ENCODE measurements at regions not wholly inside any gene's neighbourhood (a gene's known extent, or its start where the extent isn't known, plus 50 kb on each side); places are given as distances from the start of the nearest gene placed in this dataset.

GRCh38 chr2:120982598-120982997 is 246.9 kb downstream of the GLI2 start:
- ChIA-PET CTCF (no interaction called here), POLR2A (no interaction called here)
- Mint-ChIP-seq H3K27me3 (no peaks in the 10 kb centered on the region), H3K27ac (no peak overlapping the region), H3K4me3 (no peak overlapping the region), H3K9me3 (no peaks in the 10 kb centered on the region), H3K4me1 (no peaks in the 10 kb centered on the region), H3K36me3 (ENCODE audit: low read depth) (no peaks in the 10 kb centered on the region)
- no peak for DNase-seq

DNA sequence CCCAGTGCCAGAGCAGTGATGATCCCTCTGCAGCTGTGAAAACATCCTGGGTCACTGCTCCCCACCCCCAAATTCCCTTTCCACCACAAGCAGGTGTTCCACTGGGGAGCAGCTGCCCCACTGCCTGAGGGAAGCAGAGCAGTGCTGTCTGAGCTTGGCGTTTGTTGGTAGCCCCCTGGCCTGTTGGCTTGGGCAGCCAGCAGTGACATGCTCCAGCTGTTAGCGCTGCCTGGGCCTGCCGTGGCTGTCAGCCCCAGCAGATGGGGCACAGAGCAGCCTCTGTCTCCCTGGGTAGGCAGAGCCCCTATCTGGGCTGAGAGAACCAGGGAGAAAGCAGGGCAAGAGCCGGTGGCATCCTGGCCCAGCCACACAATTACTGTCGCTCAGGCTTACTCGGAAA is 247.7 kb downstream of the GLI2 start:
- CTCF ChIA-PET: no interaction called here
- Mint-ChIP-seq H3K4me3 (no peak overlapping the region), H3K36me3 (ENCODE audit: low read depth) (no peaks in the 10 kb centered on the region), H3K9me3 (no peaks in the 10 kb centered on the region), H3K27me3 (no peaks in the 10 kb centered on the region), H3K4me1 (no peaks in the 10 kb centered on the region), H3K27ac (no peak overlapping the region)
- POLR2A ChIA-PET: no interaction called here
- DNase-seq: no peak

DNA sequence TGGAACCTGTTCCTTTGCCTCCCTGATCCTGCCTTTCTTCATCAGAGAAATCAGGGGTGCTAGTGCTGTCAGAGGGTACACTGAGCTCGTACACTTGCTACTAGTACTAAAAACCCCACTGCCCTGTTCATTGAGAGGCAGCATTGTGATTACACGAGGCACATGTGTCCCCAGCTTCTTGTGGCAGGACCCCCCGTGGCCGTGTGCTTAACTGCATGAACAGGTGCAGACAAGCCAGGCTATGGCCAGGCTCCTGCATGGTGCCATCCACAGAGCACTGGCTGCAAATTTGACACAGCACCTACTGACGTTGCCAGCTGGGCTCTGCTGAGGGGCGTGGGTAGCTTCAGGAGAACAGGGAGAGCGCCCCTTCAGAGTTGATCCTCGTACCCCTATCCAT is 248.4 kb downstream of the GLI2 start:
- no peak for DNase-seq
- no peak overlapping the region for H3K4me3 Mint-ChIP-seq
- no peaks in the 10 kb centered on the region for H3K27me3 Mint-ChIP-seq
- H3K36me3 Mint-ChIP-seq (ENCODE audit: low read depth): no peaks in the 10 kb centered on the region
- no peak overlapping the region for H3K27ac Mint-ChIP-seq
- no peaks in the 10 kb centered on the region for H3K9me3 Mint-ChIP-seq
- ChIA-PET CTCF (no interaction called here), POLR2A (no interaction called here)
- no peaks in the 10 kb centered on the region for H3K4me1 Mint-ChIP-seq

DNA sequence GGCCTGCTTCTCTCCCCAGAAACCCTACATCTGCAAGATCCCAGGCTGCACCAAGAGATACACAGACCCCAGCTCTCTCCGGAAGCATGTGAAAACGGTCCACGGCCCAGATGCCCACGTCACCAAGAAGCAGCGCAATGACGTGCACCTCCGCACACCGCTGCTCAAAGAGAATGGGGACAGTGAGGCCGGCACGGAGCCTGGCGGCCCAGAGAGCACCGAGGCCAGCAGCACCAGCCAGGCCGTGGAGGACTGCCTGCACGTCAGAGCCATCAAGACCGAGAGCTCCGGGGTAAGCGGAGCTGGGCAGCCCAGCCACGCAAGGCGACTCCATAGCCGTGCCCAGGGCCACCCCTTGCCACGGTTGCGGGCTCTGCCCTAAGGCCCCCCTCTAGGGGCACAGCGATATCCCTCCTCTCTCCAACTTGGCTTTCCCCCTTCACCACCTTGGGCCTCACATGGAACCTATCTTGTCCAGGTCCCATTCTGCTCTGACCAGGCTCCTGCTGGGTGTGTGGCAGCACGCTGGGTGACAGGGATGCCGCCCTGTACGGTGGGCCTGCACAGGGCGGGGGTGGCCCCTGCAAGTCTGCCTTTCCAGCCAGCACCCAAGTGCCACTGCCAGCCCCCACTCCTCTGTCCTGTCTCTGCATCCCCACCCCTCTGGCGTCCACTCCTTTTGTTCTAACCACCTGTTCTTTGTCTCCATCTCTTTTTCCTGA is 248.9 kb downstream of the GLI2 start:
- ChIA-PET POLR2A (no interaction called here), CTCF (no interaction called here)
- Mint-ChIP-seq H3K36me3 (ENCODE audit: low read depth) (no peaks in the 10 kb centered on the region), H3K4me1 (no peaks in the 10 kb centered on the region), H3K27me3 (no peaks in the 10 kb centered on the region), H3K27ac (no peak overlapping the region), H3K9me3 (no peaks in the 10 kb centered on the region), H3K4me3 (no peak overlapping the region)
- no peak for DNase-seq

DNA sequence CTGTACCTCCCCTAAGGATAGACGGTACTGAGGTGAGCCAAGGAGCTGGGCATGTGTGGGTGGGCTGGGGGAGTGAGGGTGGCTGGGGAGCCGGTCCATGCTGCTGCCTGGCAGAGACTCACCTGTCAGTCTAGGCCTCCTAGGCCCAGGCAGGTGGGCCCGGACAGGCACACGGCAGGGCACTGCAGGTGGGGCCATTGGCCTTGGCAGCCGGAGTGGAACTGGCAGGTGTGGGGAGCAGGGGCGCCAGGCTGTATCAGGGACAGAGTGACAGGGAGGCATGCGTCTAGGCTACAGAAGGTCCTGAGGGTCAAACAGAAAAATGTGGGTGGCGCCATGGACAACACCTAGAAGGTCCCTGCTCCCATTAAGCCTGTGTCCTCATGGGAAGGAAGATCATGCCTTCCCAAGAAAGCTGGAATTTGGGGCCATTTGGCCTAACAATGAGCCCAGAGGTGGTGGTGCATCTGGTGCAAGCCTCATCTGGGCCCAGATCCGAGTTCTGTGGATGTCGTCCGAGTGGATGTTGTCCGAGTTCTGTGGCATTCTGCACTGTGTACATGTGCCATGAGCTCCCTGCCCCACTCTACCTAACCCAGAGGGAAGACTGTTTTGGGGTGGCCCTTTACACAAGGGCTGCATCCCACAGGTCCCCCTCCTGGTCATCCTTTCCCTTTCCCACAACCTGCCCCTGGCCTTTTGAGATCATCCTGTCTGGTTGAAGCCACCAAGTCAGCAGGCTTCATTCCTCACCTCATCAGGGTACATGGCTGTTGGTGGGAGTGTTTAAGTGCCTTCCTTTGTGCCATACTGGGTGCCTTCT is 249.7 kb downstream of the GLI2 start:
- H3K4me1 Mint-ChIP-seq: no peaks in the 10 kb centered on the region
- no peaks in the 10 kb centered on the region for H3K9me3 Mint-ChIP-seq
- no peaks in the 10 kb centered on the region for H3K27me3 Mint-ChIP-seq
- no peak overlapping the region for H3K4me3 Mint-ChIP-seq
- no peak for DNase-seq
- ChIA-PET CTCF (interaction anchor here (0.5 kb wide), 1 partner anchor 768 kb away, joined by 3 read pairs; no protein-coding TSS in a partner anchor), POLR2A (no interaction called here)
- H3K36me3 Mint-ChIP-seq (ENCODE audit: low read depth): no peaks in the 10 kb centered on the region
- H3K27ac Mint-ChIP-seq: no peak overlapping the region

DNA sequence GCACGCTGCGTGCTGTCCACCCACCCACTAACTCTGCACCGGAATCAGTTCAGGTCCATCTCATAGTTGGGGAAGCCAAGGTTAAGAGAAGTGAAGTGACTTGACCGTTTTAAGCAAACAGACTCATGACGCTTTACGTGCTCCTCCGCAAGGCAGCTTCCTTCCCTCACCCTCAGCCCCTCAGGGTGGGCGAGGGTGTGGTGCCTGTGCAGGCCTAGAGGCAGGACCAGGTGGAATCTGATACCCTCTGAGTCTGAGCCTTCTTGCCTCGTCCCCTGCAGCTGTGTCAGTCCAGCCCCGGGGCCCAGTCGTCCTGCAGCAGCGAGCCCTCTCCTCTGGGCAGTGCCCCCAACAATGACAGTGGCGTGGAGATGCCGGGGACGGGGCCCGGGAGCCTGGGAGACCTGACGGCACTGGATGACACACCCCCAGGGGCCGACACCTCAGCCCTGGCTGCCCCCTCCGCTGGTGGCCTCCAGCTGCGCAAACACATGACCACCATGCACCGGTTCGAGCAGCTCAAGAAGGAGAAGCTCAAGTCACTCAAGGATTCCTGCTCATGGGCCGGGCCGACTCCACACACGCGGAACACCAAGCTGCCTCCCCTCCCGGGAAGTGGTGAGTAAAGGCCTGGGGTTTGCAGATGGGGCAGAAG is 250.5 kb downstream of the GLI2 start:
- DNase-seq: no peak
- Mint-ChIP-seq H3K36me3 (ENCODE audit: low read depth) (no peaks in the 10 kb centered on the region), H3K4me3 (no peak overlapping the region), H3K27me3 (no peaks in the 10 kb centered on the region), H3K9me3 (no peaks in the 10 kb centered on the region), H3K27ac (no peak overlapping the region), H3K4me1 (no peaks in the 10 kb centered on the region)
- POLR2A ChIA-PET: no interaction called here
- CTCF ChIA-PET: interaction anchor here (0.5 kb wide), 1 partner anchor 767 kb away, joined by 3 read pairs; no protein-coding TSS in a partner anchor

- no peak overlapping the region for H3K27ac Mint-ChIP-seq
- POLR2A ChIA-PET: no interaction called here
- H3K27me3 Mint-ChIP-seq: no peaks in the 10 kb centered on the region
- H3K4me1 Mint-ChIP-seq: no peaks in the 10 kb centered on the region
- H3K36me3 Mint-ChIP-seq (ENCODE audit: low read depth): no peaks in the 10 kb centered on the region
- CTCF ChIA-PET: no interaction called here
- DNase-seq: no peak
- H3K4me3 Mint-ChIP-seq: no peak overlapping the region
- no peaks in the 10 kb centered on the region for H3K9me3 Mint-ChIP-seq
Measured at GRCh38 chr2:120986898-120987650, 251.4 kb downstream of the GLI2 start.

GRCh38 chr2:120988051-120988699 is 252.5 kb downstream of the GLI2 start:
- no peaks in the 10 kb centered on the region for H3K36me3 Mint-ChIP-seq (ENCODE audit: low read depth)
- H3K4me3 Mint-ChIP-seq: no peak overlapping the region
- H3K27ac Mint-ChIP-seq: no peak overlapping the region
- DNase-seq: no peak
- CTCF ChIA-PET: no interaction called here
- no peaks in the 10 kb centered on the region for H3K9me3 Mint-ChIP-seq
- POLR2A ChIA-PET: no interaction called here
- no peaks in the 10 kb centered on the region for H3K27me3 Mint-ChIP-seq
- H3K4me1 Mint-ChIP-seq: no peaks in the 10 kb centered on the region

DNA sequence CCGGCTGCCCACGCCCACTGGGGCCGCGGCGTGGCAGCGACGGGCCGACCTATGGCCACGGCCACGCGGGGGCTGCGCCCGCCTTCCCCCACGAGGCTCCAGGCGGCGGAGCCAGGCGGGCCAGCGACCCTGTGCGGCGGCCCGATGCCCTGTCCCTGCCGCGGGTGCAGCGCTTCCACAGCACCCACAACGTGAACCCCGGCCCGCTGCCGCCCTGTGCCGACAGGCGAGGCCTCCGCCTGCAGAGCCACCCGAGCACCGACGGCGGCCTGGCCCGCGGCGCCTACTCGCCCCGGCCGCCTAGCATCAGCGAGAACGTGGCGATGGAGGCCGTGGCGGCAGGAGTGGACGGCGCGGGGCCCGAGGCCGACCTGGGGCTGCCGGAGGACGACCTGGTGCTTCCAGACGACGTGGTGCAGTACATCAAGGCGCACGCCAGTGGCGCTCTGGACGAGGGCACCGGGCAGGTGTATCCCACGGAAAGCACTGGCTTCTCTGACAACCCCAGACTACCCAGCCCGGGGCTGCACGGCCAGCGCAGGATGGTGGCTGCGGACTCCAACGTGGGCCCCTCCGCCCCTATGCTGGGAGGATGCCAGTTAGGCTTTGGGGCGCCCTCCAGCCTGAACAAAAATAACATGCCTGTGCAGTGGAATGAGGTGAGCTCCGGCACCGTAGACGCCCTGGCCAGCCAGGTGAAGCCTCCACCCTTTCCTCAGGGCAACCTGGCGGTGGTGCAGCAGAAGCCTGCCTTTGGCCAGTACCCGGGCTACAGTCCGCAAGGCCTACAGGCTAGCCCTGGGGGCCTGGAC is 253.2 kb downstream of the GLI2 start:
- CTCF ChIA-PET: no interaction called here
- no peak for DNase-seq

GRCh38 chr2:120989512-120990441 is 254.1 kb downstream of the GLI2 start:
- no peak for DNase-seq
- no peaks in the 10 kb centered on the region for H3K27me3 Mint-ChIP-seq

More for the DNA sequence above, 253.2 kb downstream of the GLI2 start:
- Mint-ChIP-seq H3K27me3 (no peaks in the 10 kb centered on the region), H3K27ac (no peak overlapping the region), H3K4me1 (no peaks in the 10 kb centered on the region), H3K4me3 (no peak overlapping the region), H3K9me3 (no peaks in the 10 kb centered on the region), H3K36me3 (ENCODE audit: low read depth) (no peaks in the 10 kb centered on the region)
- POLR2A ChIA-PET: no interaction called here

GRCh38 chr2:120990451-120990871 is 254.8 kb downstream of the GLI2 start:
- no peak for DNase-seq
- Mint-ChIP-seq H3K4me1 (no peaks in the 10 kb centered on the region), H3K27me3 (no peaks in the 10 kb centered on the region), H3K36me3 (ENCODE audit: low read depth) (no peaks in the 10 kb centered on the region), H3K9me3 (no peaks in the 10 kb centered on the region), H3K27ac (no peak overlapping the region), H3K4me3 (no peak overlapping the region)
- POLR2A ChIA-PET: no interaction called here
- CTCF ChIA-PET: no interaction called here

More at GRCh38 chr2:120989512-120990441, 254.1 kb downstream of the GLI2 start:
- CTCF ChIA-PET: no interaction called here
- Mint-ChIP-seq H3K9me3 (no peaks in the 10 kb centered on the region), H3K4me3 (no peak overlapping the region), H3K36me3 (ENCODE audit: low read depth) (no peaks in the 10 kb centered on the region), H3K4me1 (no peaks in the 10 kb centered on the region), H3K27ac (no peak overlapping the region)
- POLR2A ChIA-PET: no interaction called here

Data from activated CD4-positive, alpha-beta T cell treated with anti-CD3 and anti-CD28 coated beads, Interleukin-2, amount 10 ng/mL, durations not matched to agents 7 days and 5 days (primary cell).